MM.1S (cell line): ENCODE measurements at regions not wholly inside any gene's neighbourhood (a gene's known extent, or its start where the extent isn't known, plus 50 kb on each side); places are given as distances from the start of the nearest gene placed in this dataset.

Experiments used
- DNase-seq: peaks from one replicate; pipeline ENCODE4 v3.0.0-alpha.2; 2015
- H2AFZ ChIP-seq: fragments of 300-600 bp; sonication (generic); 2 replicates; pipeline ENCODE4 v1.6.0; 2016; ENCODE audit warnings: antibody characterized with exemption, low read length
- H3F3A ChIP-seq: fragments of 300-600 bp; sonication (generic); 2 replicates; pipeline ENCODE4 v1.6.1; 2016; ENCODE audit warnings: mild to moderate bottlenecking, antibody characterized with exemption, low read length, moderate library complexity, mixed read lengths; ENCODE audit not compliant: insufficient read depth
- H3K27ac ChIP-seq: fragments of 300-600 bp; sonication (generic); 2 replicates; pipeline ENCODE4 v1.5.1; 2016; ENCODE audit warnings: mild to moderate bottlenecking, low read length
- H3K27me3 ChIP-seq: fragments of 300-600 bp; sonication (generic); replicated peaks from 2 replicates; pipeline ENCODE4 v1.6.0; 2016; ENCODE audit warnings: low read length; ENCODE audit not compliant: insufficient read depth
- H3K36me3 ChIP-seq: fragments of 300-600 bp; sonication (generic); replicated peaks from 2 replicates; pipeline ENCODE4 v1.6.1; 2016; ENCODE audit warnings: mild to moderate bottlenecking, low read length, mixed read lengths; ENCODE audit not compliant: insufficient read depth
- H3K4me1 ChIP-seq: fragments of 300-600 bp; sonication (generic); 2 replicates; pipeline ENCODE4 v1.6.1; 2016; ENCODE audit warnings: low read length, mixed read lengths
- H3K4me2 ChIP-seq: fragments of 300-600 bp; sonication (generic); 2 replicates; pipeline ENCODE4 v1.6.0; 2016; ENCODE audit warnings: low read depth, low read length
- H3K4me3 ChIP-seq: fragments of 300-600 bp; sonication (generic); 2 replicates; pipeline ENCODE4 v1.5.1; 2016; ENCODE audit warnings: low read length, mixed read lengths
- H3K79me2 ChIP-seq: fragments of 300-600 bp; sonication (generic); 2 replicates; pipeline ENCODE4 v1.6.1; 2016; ENCODE audit warnings: mixed run types, low read length, mixed read lengths
- H3K9ac ChIP-seq: fragments of 300-600 bp; sonication (generic); 2 replicates; pipeline ENCODE4 v1.6.1; 2016; ENCODE audit warnings: low read length, mixed read lengths
- H3K9me2 ChIP-seq: fragments of 300-600 bp; sonication (generic); replicated peaks from 2 replicates; pipeline ENCODE4 v1.6.1; 2016; ENCODE audit warnings: mild to moderate bottlenecking, low read length, mixed read lengths; ENCODE audit not compliant: insufficient read depth
- H3K9me3 ChIP-seq: fragments of 300-600 bp; sonication (generic); replicated peaks from 2 replicates; pipeline ENCODE4 v1.6.1; 2016; ENCODE audit warnings: mild to moderate bottlenecking, low read length, mixed read lengths; ENCODE audit not compliant: insufficient read depth
- H4K20me1 ChIP-seq: fragments of 300-600 bp; sonication (generic); 2 replicates; pipeline ENCODE4 v1.6.1; 2016; ENCODE audit warnings: mild to moderate bottlenecking, low read length, moderate library complexity, mixed read lengths; ENCODE audit not compliant: insufficient read depth
- CTCF ChIP-seq: fragments of 300-600 bp; sonication (generic); IDR thresholded peaks from 2 replicates; pipeline ENCODE4 v1.5.1; 2016; ENCODE audit warnings: antibody characterized with exemption, low read length, mixed read lengths
- EZH2 ChIP-seq: fragments of 300-600 bp; sonication (generic); optimal IDR thresholded peaks from 2 replicates; pipeline ENCODE3; 2017; ENCODE audit warnings: low read depth, mild to moderate bottlenecking, antibody characterized with exemption, low read length, mixed read lengths
- EZH2phosphoT487 ChIP-seq: fragments of 300-600 bp; sonication (generic); IDR thresholded peaks from 2 replicates; pipeline ENCODE4 v1.6.1; 2018; ENCODE audit warnings: antibody characterized with exemption, low read length

GRCh38 chr6:33962246-33963027 is 158.6 kb upstream of the MLN start:
- no peak overlapping the region for H3K27ac ChIP-seq
- H4K20me1 ChIP-seq = no peaks in the 10 kb centered on the region
- H3K9me3 ChIP-seq = no peaks in the 10 kb centered on the region
- no peak overlapping the region for H3K9ac ChIP-seq
- peaks cover 41% of the 10 kb centered on the region for H3K27me3 ChIP-seq
- H3K9me2 ChIP-seq = no peaks in the 10 kb centered on the region
- H3F3A ChIP-seq = no peaks in the 10 kb centered on the region
- TF ChIP-seq EZH2phosphoT487 (no peak), CTCF (no peak), EZH2 (no peak)
- H3K4me2 ChIP-seq = no peak overlapping the region
- no peaks in the 10 kb centered on the region for H3K79me2 ChIP-seq
- no peak overlapping the region for H3K4me3 ChIP-seq
- H3K4me1 ChIP-seq = no peaks in the 10 kb centered on the region
- H2AFZ ChIP-seq = no peak overlapping the region
- no peaks in the 10 kb centered on the region for H3K36me3 ChIP-seq
- DNase-seq = no peak

- Histone ChIP-seq H4K20me1 (no peaks in the 10 kb centered on the region), H2AFZ (no peak overlapping the region), H3F3A (no peaks in the 10 kb centered on the region), H3K79me2 (no peaks in the 10 kb centered on the region), H3K27me3 (peaks cover 42% of the 10 kb centered on the region), H3K4me2 (no peak overlapping the region), H3K4me1 (no peaks in the 10 kb centered on the region), H3K9ac (no peak overlapping the region), H3K36me3 (no peaks in the 10 kb centered on the region), H3K9me3 (no peaks in the 10 kb centered on the region), H3K9me2 (no peaks in the 10 kb centered on the region), H3K27ac (no peak overlapping the region), H3K4me3 (no peak overlapping the region)
- no peak for DNase-seq
- TF ChIP-seq EZH2 (no peak), CTCF (no peak), EZH2phosphoT487 (no peak)
These were observed 157.9 kb upstream of the MLN start for GRCh38 chr6:33961691-33962090.

- Histone ChIP-seq H3K27ac (no peak overlapping the region), H3K27me3 (peaks cover 49% of the 10 kb centered on the region), H3K9me2 (no peaks in the 10 kb centered on the region), H3K36me3 (no peaks in the 10 kb centered on the region), H2AFZ (no peak overlapping the region), H3F3A (no peaks in the 10 kb centered on the region), H3K79me2 (no peaks in the 10 kb centered on the region), H3K9me3 (no peaks in the 10 kb centered on the region), H3K4me2 (no peak overlapping the region), H3K4me1 (no peaks in the 10 kb centered on the region), H3K9ac (no peak overlapping the region), H4K20me1 (no peaks in the 10 kb centered on the region), H3K4me3 (no peak overlapping the region)
- DNase-seq = no peak
- TF ChIP-seq EZH2 (no peak), EZH2phosphoT487 (no peak), CTCF (no peak)
These were observed 156.8 kb upstream of the MLN start for GRCh38 chr6:33960345-33961313.
